ENCODE measurements at regions not wholly inside any gene's neighbourhood (a gene's known extent, or its start where the extent isn't known, plus 50 kb on each side); places are given as distances from the start of the nearest gene placed in this dataset.

DNA sequence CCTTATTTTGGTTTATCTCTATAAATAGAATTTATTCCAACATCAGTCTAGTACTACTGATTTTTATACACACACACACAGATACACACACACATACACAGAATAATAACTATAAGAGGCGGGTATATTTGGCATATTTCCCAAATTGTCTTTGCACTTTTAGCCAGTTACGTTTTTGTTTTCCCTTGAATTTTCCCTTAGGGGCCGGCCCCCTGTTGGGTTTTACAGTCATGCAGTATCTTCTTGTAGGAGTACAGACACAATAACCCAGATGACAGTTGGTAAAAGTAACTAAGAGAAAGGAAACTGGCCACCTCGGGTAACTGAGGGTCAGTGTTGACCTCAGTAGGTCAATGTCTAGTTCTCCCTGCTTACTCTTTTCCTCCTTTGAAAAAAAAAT lies 50.9 kb downstream of the DISP1 start:
- no peaks in the 10 kb centered on the region for H3K9me3 ChIP-seq (ENCODE audit: low read length)
- no peaks in the 10 kb centered on the region for H3K36me3 ChIP-seq (ENCODE audit: insufficient read depth, low read length)
- no peak overlapping the region for H3K4me3 ChIP-seq (ENCODE audit: low read length)
- peaks cover 4% of the 10 kb centered on the region for H3K4me1 ChIP-seq (ENCODE audit: insufficient read depth, low read length)
- no peaks in the 10 kb centered on the region for H3K27me3 ChIP-seq (ENCODE audit: insufficient read depth, low read length)
- no peak overlapping the region for H2AFZ ChIP-seq (ENCODE audit: low read depth, low read length)

DNA sequence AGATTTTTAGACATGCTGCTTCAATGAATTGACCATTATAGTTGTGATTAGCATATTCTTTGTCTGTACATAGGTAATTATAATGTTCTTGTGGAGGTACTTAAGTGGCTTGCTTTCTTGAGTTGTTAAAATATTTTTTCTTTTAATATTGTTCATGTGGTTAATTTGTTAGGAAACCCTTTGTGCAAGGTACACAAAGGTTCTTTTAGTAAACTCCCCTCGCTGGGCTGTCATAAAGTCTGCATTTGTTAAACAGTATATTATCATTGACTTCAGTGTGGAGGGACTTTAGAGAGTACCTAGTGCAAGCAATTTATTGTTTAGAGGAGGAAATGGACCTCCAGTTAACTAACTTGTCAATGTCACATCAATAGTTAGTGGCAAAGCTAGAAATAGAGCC lies 52.5 kb downstream of the DISP1 start:
- Histone ChIP-seq H3K27me3 (ENCODE audit: insufficient read depth, low read length) (no peaks in the 10 kb centered on the region), H3K4me1 (ENCODE audit: insufficient read depth, low read length) (peaks cover 4% of the 10 kb centered on the region)

DNA sequence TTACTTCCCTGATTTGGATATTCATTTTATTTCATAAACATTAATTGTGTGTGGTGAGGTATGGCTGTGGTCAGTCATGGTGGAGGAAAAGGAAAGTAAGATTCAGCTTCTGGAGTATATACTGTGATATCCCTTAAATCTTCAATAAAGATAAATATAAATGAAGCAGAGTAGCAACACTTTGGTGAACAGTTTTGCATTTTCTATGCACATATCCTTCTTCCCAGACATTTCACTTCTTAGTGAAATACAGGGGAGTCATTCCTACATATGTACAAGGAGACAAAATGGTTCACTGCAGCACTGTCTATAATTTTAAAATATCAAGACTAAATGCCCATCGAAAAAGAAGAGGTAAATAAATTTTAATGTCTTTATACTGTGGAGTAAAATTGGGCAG lies 61.3 kb downstream of the DISP1 start:
- Histone ChIP-seq H3K4me3 (ENCODE audit: low read length) (no peak overlapping the region), H3K36me3 (ENCODE audit: insufficient read depth, low read length) (no peaks in the 10 kb centered on the region), H3K9me3 (ENCODE audit: low read length) (no peaks in the 10 kb centered on the region), H2AFZ (ENCODE audit: low read depth, low read length) (no peak overlapping the region), H3K4me1 (ENCODE audit: insufficient read depth, low read length) (no peaks in the 10 kb centered on the region), H3K27me3 (ENCODE audit: insufficient read depth, low read length) (no peaks in the 10 kb centered on the region)

More for the DNA sequence above, 52.5 kb downstream of the DISP1 start:
- H3K9me3 ChIP-seq (ENCODE audit: low read length), result no peaks in the 10 kb centered on the region
- no peak overlapping the region for H3K4me3 ChIP-seq (ENCODE audit: low read length)
- H3K36me3 ChIP-seq (ENCODE audit: insufficient read depth, low read length), result no peaks in the 10 kb centered on the region
- H2AFZ ChIP-seq (ENCODE audit: low read depth, low read length), result no peak overlapping the region

DNA sequence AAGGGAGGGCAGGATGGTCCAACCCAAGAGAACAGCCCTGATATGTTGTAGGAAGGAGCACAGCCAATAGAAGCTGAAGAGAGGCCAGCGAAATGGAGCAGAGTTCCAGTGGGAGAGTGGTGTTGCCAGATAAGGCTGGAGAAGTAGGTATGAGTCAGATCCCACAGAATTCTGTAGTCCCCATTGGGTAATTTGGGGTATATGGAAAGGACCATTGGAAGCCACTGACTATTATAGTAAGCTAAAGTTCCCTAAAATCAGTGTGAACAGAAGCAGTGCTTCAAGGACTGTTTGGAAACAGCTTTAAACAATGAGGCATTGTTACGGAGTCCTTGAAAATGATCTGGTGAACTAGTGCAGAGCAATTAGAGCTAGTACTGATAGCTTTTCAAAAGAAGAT lies 63.0 kb downstream of the DISP1 start:
- H3K36me3 ChIP-seq (ENCODE audit: insufficient read depth, low read length), result no peaks in the 10 kb centered on the region
- no peaks in the 10 kb centered on the region for H3K9me3 ChIP-seq (ENCODE audit: low read length)
- no peak overlapping the region for H3K4me3 ChIP-seq (ENCODE audit: low read length)
- H3K27me3 ChIP-seq (ENCODE audit: insufficient read depth, low read length), result no peaks in the 10 kb centered on the region
- H3K4me1 ChIP-seq (ENCODE audit: insufficient read depth, low read length), result no peaks in the 10 kb centered on the region
- no peak overlapping the region for H2AFZ ChIP-seq (ENCODE audit: low read depth, low read length)

DNA sequence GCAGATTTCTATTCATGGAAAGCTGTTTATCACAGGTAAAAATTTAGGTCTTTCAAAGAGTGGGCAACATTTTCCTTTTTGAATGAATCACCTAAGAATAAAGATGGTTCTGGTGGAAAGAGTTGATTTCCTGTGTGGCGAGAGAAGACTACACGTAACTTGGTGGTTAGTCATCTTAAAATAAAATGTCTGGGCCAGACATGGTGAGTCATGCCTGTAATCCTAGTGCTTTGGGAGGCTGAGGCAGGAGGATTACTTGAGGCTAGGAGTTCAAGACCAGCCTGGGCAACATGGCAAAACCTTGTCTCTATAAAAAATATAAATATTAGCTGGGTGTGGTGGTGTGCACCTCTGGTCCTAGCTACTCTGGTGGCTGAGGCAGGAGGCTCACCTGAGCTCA lies 65.7 kb downstream of the DISP1 start:
- Histone ChIP-seq H2AFZ (ENCODE audit: low read depth, low read length) (no peak overlapping the region), H3K9me3 (ENCODE audit: low read length) (no peaks in the 10 kb centered on the region), H3K36me3 (ENCODE audit: insufficient read depth, low read length) (no peaks in the 10 kb centered on the region), H3K27me3 (ENCODE audit: insufficient read depth, low read length) (no peaks in the 10 kb centered on the region), H3K4me1 (ENCODE audit: insufficient read depth, low read length) (no peaks in the 10 kb centered on the region), H3K4me3 (ENCODE audit: low read length) (no peak overlapping the region)

DNA sequence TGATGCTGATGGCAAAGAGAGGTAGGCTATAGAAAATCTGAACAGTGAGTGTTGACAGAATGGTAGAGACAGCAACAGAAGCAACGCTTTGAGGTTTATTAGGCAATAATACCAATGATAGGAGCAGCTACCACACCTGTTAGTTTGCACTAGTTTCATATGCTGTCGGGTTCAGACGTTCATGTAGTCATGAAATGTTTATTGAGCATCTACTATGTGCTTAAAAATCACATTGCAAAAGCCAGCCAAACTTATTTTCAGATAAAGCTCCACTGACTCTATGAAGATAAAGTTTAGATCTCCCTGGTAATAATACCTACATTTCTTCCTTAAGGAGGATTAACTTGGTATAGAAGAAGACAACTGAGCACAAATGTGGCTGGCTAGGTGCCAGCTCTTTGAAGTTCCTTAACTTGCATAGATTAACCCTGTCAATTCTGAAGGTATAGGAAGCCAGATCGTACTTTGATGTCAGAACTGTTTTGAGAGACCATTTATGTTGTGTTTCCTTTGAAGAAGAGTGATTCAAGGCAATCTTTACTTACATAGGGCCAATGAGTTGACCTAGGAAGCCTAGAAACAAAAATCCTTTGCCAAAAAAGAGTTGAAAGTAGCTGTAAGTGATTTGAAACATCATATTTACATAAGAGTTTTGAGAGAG lies 71.5 kb downstream of the DISP1 start:
- no peak overlapping the region for H3K4me3 ChIP-seq (ENCODE audit: low read length)
- no peak overlapping the region for H2AFZ ChIP-seq (ENCODE audit: low read depth, low read length)
- no peaks in the 10 kb centered on the region for H3K9me3 ChIP-seq (ENCODE audit: low read length)
- no peaks in the 10 kb centered on the region for H3K4me1 ChIP-seq (ENCODE audit: insufficient read depth, low read length)
- no peaks in the 10 kb centered on the region for H3K27me3 ChIP-seq (ENCODE audit: insufficient read depth, low read length)
- H3K36me3 ChIP-seq (ENCODE audit: insufficient read depth, low read length), result no peaks in the 10 kb centered on the region

DNA sequence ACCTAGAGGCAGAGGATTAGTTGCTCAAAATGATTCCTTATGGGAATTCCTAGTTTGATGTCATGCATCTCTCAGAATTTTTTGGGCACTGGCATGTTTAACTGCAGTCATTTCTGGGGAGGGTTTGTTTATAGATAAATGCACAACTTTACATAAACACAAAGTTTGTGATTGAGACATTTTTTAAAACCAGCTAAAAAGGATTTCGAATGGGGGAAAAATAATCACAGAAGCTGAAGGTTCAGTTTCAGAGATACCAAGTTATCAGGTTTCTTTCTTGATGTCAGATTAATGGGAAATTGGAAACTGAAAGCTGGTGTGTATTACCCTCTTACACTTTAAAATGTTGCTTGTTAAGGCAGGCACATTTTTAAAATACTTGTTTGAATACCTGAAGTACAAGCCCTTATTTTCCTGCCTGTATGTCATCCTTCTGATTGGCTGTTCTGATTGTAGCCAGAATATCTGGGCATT lies 72.1 kb downstream of the DISP1 start:
- H3K9me3 ChIP-seq (ENCODE audit: low read length), result no peaks in the 10 kb centered on the region
- H3K4me3 ChIP-seq (ENCODE audit: low read length), result no peak overlapping the region
- H2AFZ ChIP-seq (ENCODE audit: low read depth, low read length), result no peak overlapping the region
- H3K4me1 ChIP-seq (ENCODE audit: insufficient read depth, low read length), result peaks cover 1% of the 10 kb centered on the region
- H3K36me3 ChIP-seq (ENCODE audit: insufficient read depth, low read length), result no peaks in the 10 kb centered on the region
- no peaks in the 10 kb centered on the region for H3K27me3 ChIP-seq (ENCODE audit: insufficient read depth, low read length)

DNA sequence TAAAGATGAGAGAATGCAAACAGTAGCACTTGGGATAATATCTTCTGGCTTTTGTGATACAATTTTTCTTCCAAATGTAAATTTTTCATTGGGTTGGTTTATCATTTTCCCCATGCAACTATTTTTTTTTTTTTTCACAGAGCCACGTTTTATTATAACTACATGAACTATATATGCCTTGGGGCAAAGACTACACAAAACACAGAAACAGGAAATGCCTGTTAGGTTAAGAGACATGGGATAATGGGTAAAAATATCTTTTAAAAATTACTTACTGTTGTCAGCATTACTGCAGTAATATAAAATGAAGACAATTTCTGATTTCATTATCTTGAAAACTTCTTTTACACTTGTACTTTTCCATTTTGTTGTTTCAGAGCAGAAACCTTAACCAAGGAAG lies 74.6 kb downstream of the DISP1 start:
- Histone ChIP-seq H3K9me3 (ENCODE audit: low read length) (peaks cover 12% of the 10 kb centered on the region), H3K4me1 (ENCODE audit: insufficient read depth, low read length) (peaks cover 9% of the 10 kb centered on the region), H3K36me3 (ENCODE audit: insufficient read depth, low read length) (no peaks in the 10 kb centered on the region), H3K4me3 (ENCODE audit: low read length) (no peak overlapping the region), H2AFZ (ENCODE audit: low read depth, low read length) (no peak overlapping the region), H3K27me3 (ENCODE audit: insufficient read depth, low read length) (no peaks in the 10 kb centered on the region)

DNA sequence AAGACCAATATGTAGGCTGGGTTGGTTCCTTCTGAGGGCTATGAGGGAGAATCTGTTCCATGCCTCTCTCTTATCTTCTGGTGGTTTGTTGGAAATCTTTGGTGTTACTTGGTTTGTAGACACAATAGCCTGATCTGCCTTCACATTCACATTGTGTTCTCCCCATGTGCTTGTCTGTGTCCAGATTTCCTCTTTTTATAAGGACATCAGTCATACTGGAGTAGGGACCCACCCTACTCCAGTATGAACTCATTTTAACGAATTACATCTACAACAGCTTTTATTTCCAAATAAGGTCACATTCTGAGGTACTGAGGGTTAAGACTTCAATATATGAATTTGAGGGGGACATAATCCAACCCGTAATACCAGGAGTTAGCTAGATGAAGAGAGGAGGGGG lies 75.9 kb downstream of the DISP1 start:
- H3K9me3 ChIP-seq (ENCODE audit: low read length), result peaks cover 12% of the 10 kb centered on the region
- H3K4me1 ChIP-seq (ENCODE audit: insufficient read depth, low read length), result peaks cover 9% of the 10 kb centered on the region
- H2AFZ ChIP-seq (ENCODE audit: low read depth, low read length), result no peak overlapping the region
- H3K27me3 ChIP-seq (ENCODE audit: insufficient read depth, low read length), result no peaks in the 10 kb centered on the region
- H3K36me3 ChIP-seq (ENCODE audit: insufficient read depth, low read length), result no peaks in the 10 kb centered on the region
- H3K4me3 ChIP-seq (ENCODE audit: low read length), result no peak overlapping the region

DNA sequence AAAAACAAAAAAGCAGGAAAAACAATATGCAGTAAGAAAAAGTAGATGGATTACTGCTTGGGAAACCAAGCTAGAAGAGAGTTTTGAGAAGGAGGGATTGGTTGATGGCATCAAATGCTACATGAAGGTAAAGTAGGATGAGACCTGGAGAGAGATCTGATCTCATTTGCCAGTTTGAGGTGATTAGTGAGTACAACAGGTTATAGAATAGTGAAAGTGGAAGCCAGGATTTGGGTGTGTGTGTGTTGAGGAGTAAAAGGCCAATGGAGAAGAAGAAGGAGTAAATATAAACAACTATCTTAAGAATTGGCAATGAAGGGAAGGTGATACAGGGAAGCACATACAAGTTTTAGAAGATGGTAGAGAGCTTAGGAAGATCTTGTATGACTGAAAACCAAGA lies 76.7 kb downstream of the DISP1 start:
- no peak overlapping the region for H3K4me3 ChIP-seq (ENCODE audit: low read length)
- H3K36me3 ChIP-seq (ENCODE audit: insufficient read depth, low read length), result no peaks in the 10 kb centered on the region
- H3K4me1 ChIP-seq (ENCODE audit: insufficient read depth, low read length), result peaks cover 9% of the 10 kb centered on the region
- peaks cover 12% of the 10 kb centered on the region for H3K9me3 ChIP-seq (ENCODE audit: low read length)
- no peaks in the 10 kb centered on the region for H3K27me3 ChIP-seq (ENCODE audit: insufficient read depth, low read length)
- H2AFZ ChIP-seq (ENCODE audit: low read depth, low read length), result no peak overlapping the region

- no peaks in the 10 kb centered on the region for H3K27me3 ChIP-seq (ENCODE audit: insufficient read depth, low read length)
- H3K9me3 ChIP-seq (ENCODE audit: low read length), result peaks cover 12% of the 10 kb centered on the region
- no peak overlapping the region for H2AFZ ChIP-seq (ENCODE audit: low read depth, low read length)
- H3K4me1 ChIP-seq (ENCODE audit: insufficient read depth, low read length), result peaks cover 9% of the 10 kb centered on the region
- no peak overlapping the region for H3K4me3 ChIP-seq (ENCODE audit: low read length)
- H3K36me3 ChIP-seq (ENCODE audit: insufficient read depth, low read length), result no peaks in the 10 kb centered on the region
Measured at GRCh38 chr1:222892137-222892769, 77.4 kb downstream of the DISP1 start.

DNA sequence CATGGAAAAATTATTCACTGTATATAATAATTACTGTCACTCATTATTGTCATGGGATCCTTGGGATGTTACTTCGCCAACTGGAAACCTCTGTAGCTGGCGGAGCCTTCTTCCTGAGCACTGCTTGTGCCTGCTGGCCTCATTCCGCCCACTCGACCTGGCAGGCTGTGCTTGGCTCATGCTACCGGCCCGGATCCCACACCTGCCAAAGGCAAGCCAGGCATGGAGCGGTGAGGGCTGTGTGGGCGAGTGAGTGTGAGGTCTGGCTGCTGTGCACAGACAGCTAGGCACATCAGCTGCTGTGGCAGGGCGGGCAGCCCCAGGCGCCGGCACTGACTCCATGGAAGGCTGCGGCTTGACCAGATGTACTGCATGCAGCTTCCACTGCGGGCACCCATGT lies 78.4 kb downstream of the DISP1 start:
- no peak overlapping the region for H3K4me3 ChIP-seq (ENCODE audit: low read length)

GRCh38 chr1:222894331-222894730 lies 79.5 kb downstream of the DISP1 start:
- Histone ChIP-seq H2AFZ (ENCODE audit: low read depth, low read length) (no peak overlapping the region), H3K4me3 (ENCODE audit: low read length) (no peak overlapping the region), H3K9me3 (ENCODE audit: low read length) (peaks cover 12% of the 10 kb centered on the region), H3K27me3 (ENCODE audit: insufficient read depth, low read length) (no peaks in the 10 kb centered on the region), H3K36me3 (ENCODE audit: insufficient read depth, low read length) (no peaks in the 10 kb centered on the region), H3K4me1 (ENCODE audit: insufficient read depth, low read length) (peaks cover 9% of the 10 kb centered on the region)

More for the DNA sequence above, 78.4 kb downstream of the DISP1 start:
- H3K9me3 ChIP-seq (ENCODE audit: low read length), result peaks cover 12% of the 10 kb centered on the region
- H3K4me1 ChIP-seq (ENCODE audit: insufficient read depth, low read length), result peaks cover 9% of the 10 kb centered on the region
- no peak overlapping the region for H2AFZ ChIP-seq (ENCODE audit: low read depth, low read length)
- no peaks in the 10 kb centered on the region for H3K36me3 ChIP-seq (ENCODE audit: insufficient read depth, low read length)
- no peaks in the 10 kb centered on the region for H3K27me3 ChIP-seq (ENCODE audit: insufficient read depth, low read length)
